PFSK-1 (cell line): ENCODE measurements at regions not wholly inside any gene's neighbourhood (a gene's known extent, or its start where the extent isn't known, plus 50 kb on each side); places are given as distances from the start of the nearest gene placed in this dataset.

Source experiments
- POLR2AphosphoS5 ChIP-seq: IDR thresholded peaks from 2 replicates; pipeline ENCODE4 v1.6.1; 2012; ENCODE audit warnings: low read depth, mild to moderate bottlenecking, control low read depth, low read length, moderate library complexity
- TF ChIP-seq, protein P1 (sequence below), 2 experiments: IDR thresholded peaks; 2 replicates each; pipeline versions ENCODE4 v1.6.1 to v1.8.0; 2011 to 2012; ENCODE audit warnings: low read depth in 2 of 2, low read length in 2 of 2, control low read depth in 1 of 2, inconsistent platforms in 1 of 2, mild to moderate bottlenecking in 1 of 2, moderate library complexity in 1 of 2; ENCODE audit not compliant: insufficient read depth in 1 of 2

DNA sequence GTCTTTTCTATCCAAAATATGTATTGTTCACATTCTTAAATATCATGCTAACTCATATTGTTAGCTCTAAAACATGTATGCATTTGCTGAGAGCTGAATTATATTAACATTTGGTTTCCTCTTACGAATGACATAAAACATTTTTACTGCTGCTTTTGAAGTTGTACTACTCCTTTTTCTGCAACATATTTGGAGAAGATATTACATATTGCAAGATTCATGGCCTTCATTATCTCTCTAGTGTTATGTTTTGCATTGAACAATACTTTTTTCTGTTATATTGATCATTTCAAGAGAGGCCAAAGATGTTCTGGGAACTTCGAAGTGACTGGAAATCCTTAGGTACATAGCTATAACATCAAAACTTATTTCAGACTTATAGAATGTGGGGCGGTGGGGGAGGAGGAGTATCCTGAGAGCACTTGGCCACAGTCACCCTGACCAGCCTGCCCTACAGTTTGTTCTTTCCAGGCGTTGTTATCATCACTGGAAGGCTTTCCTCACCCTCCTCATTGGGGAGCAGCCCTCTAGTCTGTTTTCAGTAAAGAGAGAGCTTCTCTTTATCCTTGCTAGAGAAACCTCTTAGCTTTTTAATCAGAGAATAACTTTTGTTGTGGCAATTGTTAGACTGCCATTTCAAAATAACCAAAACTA lies 868.6 kb downstream of the OTOL1 start:
- TF ChIP-seq, protein P1, sequence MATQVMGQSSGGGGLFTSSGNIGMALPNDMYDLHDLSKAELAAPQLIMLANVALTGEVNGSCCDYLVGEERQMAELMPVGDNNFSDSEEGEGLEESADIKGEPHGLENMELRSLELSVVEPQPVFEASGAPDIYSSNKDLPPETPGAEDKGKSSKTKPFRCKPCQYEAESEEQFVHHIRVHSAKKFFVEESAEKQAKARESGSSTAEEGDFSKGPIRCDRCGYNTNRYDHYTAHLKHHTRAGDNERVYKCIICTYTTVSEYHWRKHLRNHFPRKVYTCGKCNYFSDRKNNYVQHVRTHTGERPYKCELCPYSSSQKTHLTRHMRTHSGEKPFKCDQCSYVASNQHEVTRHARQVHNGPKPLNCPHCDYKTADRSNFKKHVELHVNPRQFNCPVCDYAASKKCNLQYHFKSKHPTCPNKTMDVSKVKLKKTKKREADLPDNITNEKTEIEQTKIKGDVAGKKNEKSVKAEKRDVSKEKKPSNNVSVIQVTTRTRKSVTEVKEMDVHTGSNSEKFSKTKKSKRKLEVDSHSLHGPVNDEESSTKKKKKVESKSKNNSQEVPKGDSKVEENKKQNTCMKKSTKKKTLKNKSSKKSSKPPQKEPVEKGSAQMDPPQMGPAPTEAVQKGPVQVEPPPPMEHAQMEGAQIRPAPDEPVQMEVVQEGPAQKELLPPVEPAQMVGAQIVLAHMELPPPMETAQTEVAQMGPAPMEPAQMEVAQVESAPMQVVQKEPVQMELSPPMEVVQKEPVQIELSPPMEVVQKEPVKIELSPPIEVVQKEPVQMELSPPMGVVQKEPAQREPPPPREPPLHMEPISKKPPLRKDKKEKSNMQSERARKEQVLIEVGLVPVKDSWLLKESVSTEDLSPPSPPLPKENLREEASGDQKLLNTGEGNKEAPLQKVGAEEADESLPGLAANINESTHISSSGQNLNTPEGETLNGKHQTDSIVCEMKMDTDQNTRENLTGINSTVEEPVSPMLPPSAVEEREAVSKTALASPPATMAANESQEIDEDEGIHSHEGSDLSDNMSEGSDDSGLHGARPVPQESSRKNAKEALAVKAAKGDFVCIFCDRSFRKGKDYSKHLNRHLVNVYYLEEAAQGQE (IDR thresholded peaks at IDR 0.05; ENCODE audit: insufficient read depth in 1 of 2, low read depth in 2 of 2, low read length in 2 of 2), result no peak
- TF ChIP-seq POLR2AphosphoS5, result no peak
